GM12892 (cell line): ENCODE measurements at regions not wholly inside any gene's neighbourhood (a gene's known extent, or its start where the extent isn't known, plus 50 kb on each side); places are given as distances from the start of the nearest gene placed in this dataset.
"Not testable (repeated sequence)": the region's sequence is repeated elsewhere in the genome, so short reads cannot be mapped to it uniquely, and the experiment has no call there.

ENCODE experiments used
- POLR2A ChIP-seq: IDR thresholded peaks from 2 replicates; pipeline ENCODE4 v1.6.1; 2011; ENCODE audit warnings: low read depth, low read length, control low read depth
- POLR2AphosphoS5 ChIP-seq: IDR thresholded peaks from 2 replicates; pipeline ENCODE4 v1.6.1; 2011; ENCODE audit warnings: low read depth, low read length, control low read depth

- TF ChIP-seq POLR2AphosphoS5, POLR2A: not testable (repeated sequence)
Measured at GRCh38 chr5:126684656-126685442, 84.1 kb downstream of the PHAX start.
